Loucy (cell line): ENCODE measurements at regions not wholly inside any gene's neighbourhood (a gene's known extent, or its start where the extent isn't known, plus 50 kb on each side); places are given as distances from the start of the nearest gene placed in this dataset.

Experiments used
- H2AFZ ChIP-seq: fragments of 200-600 bp; sonication (generic); 2 replicates; pipeline ENCODE4 v1.6.0; 2016; ENCODE audit warnings: antibody characterized with exemption, mild to moderate bottlenecking, low read length, moderate library complexity
- H3F3A ChIP-seq: fragments of 200-600 bp; 2 replicates; pipeline ENCODE4 v1.6.0; 2016; ENCODE audit warnings: antibody characterized with exemption, low read depth, mild to moderate bottlenecking
- H3K27me3 ChIP-seq: fragments of 200-600 bp; sonication (generic); 2 replicates; pipeline ENCODE4 v1.6.1; 2014; ENCODE audit warnings: low read length, mild to moderate bottlenecking; ENCODE audit not compliant: insufficient read depth, poor library complexity, severe bottlenecking
- H3K36me3 ChIP-seq: fragments of 200-600 bp; sonication (generic); 2 replicates; pipeline ENCODE4 v1.6.1; 2016; ENCODE audit warnings: low read length; ENCODE audit not compliant: insufficient read depth
- H3K4me1 ChIP-seq: fragments of 200-600 bp; sonication (generic); 2 replicates; pipeline ENCODE4 v1.5.1; 2014; ENCODE audit warnings: low read length, mild to moderate bottlenecking; ENCODE audit not compliant: insufficient read depth, poor library complexity, severe bottlenecking
- H3K4me2 ChIP-seq: fragments of 200-600 bp; sonication (generic); 2 replicates; pipeline ENCODE4 v1.6.0; 2014; ENCODE audit warnings: antibody characterized with exemption, low read length, low read depth, mild to moderate bottlenecking; ENCODE audit not compliant: poor library complexity, severe bottlenecking
- H3K4me3 ChIP-seq: fragments of 200-600 bp; sonication (generic); 2 replicates; pipeline ENCODE4 v1.5.1; 2014; ENCODE audit warnings: low read length, mild to moderate bottlenecking, mixed read lengths; ENCODE audit not compliant: poor library complexity, severe bottlenecking
- H3K79me2 ChIP-seq: fragments of 200-600 bp; sonication (generic); 2 replicates; pipeline ENCODE4 v1.6.1; 2014; ENCODE audit warnings: low read length; ENCODE audit not compliant: insufficient read depth
- H3K9ac ChIP-seq: fragments of 200-600 bp; sonication (generic); 2 replicates; pipeline ENCODE4 v1.6.0; 2014; ENCODE audit warnings: mild to moderate bottlenecking, low read depth, low read length, moderate library complexity; ENCODE audit not compliant: poor library complexity, severe bottlenecking
- H3K9me2 ChIP-seq: fragments of 200-600 bp; sonication (generic); replicated peaks from 2 replicates; pipeline ENCODE4 v1.6.1; 2016; ENCODE audit warnings: low read depth, low read length, mixed read lengths
- H3K9me3 ChIP-seq: fragments of 200-600 bp; sonication (generic); 2 replicates; pipeline ENCODE4 v1.6.1; 2014; ENCODE audit warnings: mild to moderate bottlenecking, antibody characterized with exemption, low read length, low read depth; ENCODE audit not compliant: insufficient read depth
- H4K20me1 ChIP-seq: fragments of 200-600 bp; sonication (generic); 2 replicates; pipeline ENCODE4 v1.6.0; 2014; ENCODE audit warnings: antibody characterized with exemption, low read length, mild to moderate bottlenecking; ENCODE audit not compliant: insufficient read depth, poor library complexity, severe bottlenecking
- EZH2phosphoT487 ChIP-seq: fragments of 200-600 bp; IDR thresholded peaks from 2 replicates; pipeline ENCODE4 v1.6.1; 2018; ENCODE audit warnings: antibody characterized with exemption, mild to moderate bottlenecking, moderate library complexity, borderline replicate concordance
- TF ChIP-seq, protein P1 (sequence below): fragments of 200-600 bp; sonication (generic); conservative IDR thresholded peaks from 2 replicates; pipeline ENCODE4 v1.5.1; 2014; ENCODE audit warnings: mild to moderate bottlenecking, antibody characterized with exemption, low read length

GRCh38 chr5:160950311-160950710, 98.3 kb upstream of the ATP10B start:
- no peak overlapping the region for H2AFZ ChIP-seq
- no peaks in the 10 kb centered on the region for H3K9me3 ChIP-seq
- no peak overlapping the region for H3K4me2 ChIP-seq
- no peak for TF ChIP-seq EZH2phosphoT487
- TF ChIP-seq, protein P1, sequence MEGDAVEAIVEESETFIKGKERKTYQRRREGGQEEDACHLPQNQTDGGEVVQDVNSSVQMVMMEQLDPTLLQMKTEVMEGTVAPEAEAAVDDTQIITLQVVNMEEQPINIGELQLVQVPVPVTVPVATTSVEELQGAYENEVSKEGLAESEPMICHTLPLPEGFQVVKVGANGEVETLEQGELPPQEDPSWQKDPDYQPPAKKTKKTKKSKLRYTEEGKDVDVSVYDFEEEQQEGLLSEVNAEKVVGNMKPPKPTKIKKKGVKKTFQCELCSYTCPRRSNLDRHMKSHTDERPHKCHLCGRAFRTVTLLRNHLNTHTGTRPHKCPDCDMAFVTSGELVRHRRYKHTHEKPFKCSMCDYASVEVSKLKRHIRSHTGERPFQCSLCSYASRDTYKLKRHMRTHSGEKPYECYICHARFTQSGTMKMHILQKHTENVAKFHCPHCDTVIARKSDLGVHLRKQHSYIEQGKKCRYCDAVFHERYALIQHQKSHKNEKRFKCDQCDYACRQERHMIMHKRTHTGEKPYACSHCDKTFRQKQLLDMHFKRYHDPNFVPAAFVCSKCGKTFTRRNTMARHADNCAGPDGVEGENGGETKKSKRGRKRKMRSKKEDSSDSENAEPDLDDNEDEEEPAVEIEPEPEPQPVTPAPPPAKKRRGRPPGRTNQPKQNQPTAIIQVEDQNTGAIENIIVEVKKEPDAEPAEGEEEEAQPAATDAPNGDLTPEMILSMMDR = no peak
- no peaks in the 10 kb centered on the region for H3K4me1 ChIP-seq
- H4K20me1 ChIP-seq = no peaks in the 10 kb centered on the region
- no peak overlapping the region for H3K4me3 ChIP-seq
- H3K79me2 ChIP-seq = no peaks in the 10 kb centered on the region
- H3K9ac ChIP-seq = no peak overlapping the region
- H3K27me3 ChIP-seq = no peaks in the 10 kb centered on the region
- H3F3A ChIP-seq = no peaks in the 10 kb centered on the region
- H3K36me3 ChIP-seq = no peaks in the 10 kb centered on the region
- H3K9me2 ChIP-seq = no peaks in the 10 kb centered on the region

DNA sequence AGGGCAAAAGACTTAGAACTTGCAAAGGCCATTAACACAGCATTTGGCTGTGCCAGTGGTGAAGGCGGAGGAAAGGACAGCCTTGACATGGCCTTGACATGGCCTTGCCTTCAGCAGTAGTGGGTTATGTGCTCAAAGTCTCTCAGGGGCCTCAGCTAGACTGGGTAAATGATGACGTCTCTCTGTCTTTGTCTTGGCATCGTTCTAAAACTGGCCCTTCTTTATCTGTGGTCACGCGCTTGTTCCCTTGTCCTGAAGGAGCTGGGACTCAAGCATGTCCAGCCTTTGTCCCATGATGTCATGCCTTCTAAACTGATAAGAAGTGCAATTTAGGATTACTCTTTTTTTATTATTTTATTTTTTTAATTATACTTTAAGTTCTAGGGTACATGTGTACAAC, 88.7 kb upstream of the ATP10B start:
- no peak for TF ChIP-seq EZH2phosphoT487
- TF ChIP-seq, protein P1 = no peak
- Histone ChIP-seq H3K4me2 (no peak overlapping the region), H3K36me3 (no peaks in the 10 kb centered on the region), H3K4me1 (no peaks in the 10 kb centered on the region), H3K9me2 (no peaks in the 10 kb centered on the region), H2AFZ (no peak overlapping the region), H3K79me2 (no peaks in the 10 kb centered on the region), H3K4me3 (no peak overlapping the region), H3K9ac (no peak overlapping the region), H3K27me3 (no peaks in the 10 kb centered on the region), H3K9me3 (no peaks in the 10 kb centered on the region), H4K20me1 (no peaks in the 10 kb centered on the region), H3F3A (no peaks in the 10 kb centered on the region)

DNA sequence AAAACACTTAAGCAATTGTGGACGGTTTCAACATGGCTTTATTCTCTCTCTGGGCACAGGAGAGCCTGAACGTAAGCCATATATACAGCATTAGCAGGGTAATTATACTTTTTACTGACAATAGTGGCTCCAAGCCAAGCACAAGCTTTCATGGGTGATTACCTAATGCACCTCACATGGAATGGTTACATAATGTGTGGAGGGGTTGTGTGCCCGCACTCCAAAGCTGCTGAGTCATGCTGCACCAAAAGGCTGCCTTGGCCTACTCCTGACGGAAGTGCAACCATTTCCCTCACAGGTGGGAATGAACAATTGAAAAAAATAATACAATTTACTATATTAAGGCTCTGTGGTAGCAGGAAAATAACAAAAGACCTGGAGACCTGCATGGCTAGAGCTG, 86.5 kb upstream of the ATP10B start:
- no peak overlapping the region for H3K9ac ChIP-seq
- TF ChIP-seq EZH2phosphoT487 = no peak
- TF ChIP-seq, protein P1 = no peak
- H3K4me3 ChIP-seq = no peak overlapping the region
- H3K9me3 ChIP-seq = no peaks in the 10 kb centered on the region
- no peak overlapping the region for H2AFZ ChIP-seq
- no peaks in the 10 kb centered on the region for H3K79me2 ChIP-seq
- H3K4me1 ChIP-seq = no peaks in the 10 kb centered on the region
- H3F3A ChIP-seq = no peaks in the 10 kb centered on the region
- H3K9me2 ChIP-seq = no peaks in the 10 kb centered on the region
- no peak overlapping the region for H3K4me2 ChIP-seq
- no peaks in the 10 kb centered on the region for H4K20me1 ChIP-seq
- H3K27me3 ChIP-seq = no peaks in the 10 kb centered on the region
- no peaks in the 10 kb centered on the region for H3K36me3 ChIP-seq
